Hindlimb muscle (tissue), 1 donor: ENCODE measurements at regions not wholly inside any gene's neighbourhood (a gene's known extent, or its start where the extent isn't known, plus 50 kb on each side); places are given as distances from the start of the nearest gene placed in this dataset.

Experiments
- DNase-seq: peaks from one replicate; pipeline ENCODE4 v3.0.0-alpha.2; 2013

GRCh38 chr16:8373676-8374431 is 216.5 kb downstream of the TMEM114 start:
- no peak for DNase-seq

DNA sequence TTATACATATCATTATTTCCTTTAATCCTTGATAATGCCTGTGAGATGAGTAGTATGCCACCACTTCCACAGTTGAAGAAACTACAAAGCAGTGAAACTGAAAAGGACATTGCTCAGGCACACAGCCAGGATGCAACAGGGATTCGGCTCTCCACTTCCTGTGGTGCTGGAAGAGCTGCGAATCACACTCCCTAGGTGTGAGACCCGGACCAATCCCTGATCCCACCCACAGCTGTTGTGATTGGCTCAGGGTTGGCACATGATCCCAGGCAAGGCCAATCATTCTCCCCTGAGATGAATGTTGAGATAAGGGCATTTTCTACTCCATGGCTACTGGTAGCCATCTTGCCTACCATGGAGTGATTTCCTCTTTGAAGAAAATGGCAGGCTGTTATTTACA is 218.2 kb downstream of the TMEM114 start:
- DNase-seq = no peak

DNA sequence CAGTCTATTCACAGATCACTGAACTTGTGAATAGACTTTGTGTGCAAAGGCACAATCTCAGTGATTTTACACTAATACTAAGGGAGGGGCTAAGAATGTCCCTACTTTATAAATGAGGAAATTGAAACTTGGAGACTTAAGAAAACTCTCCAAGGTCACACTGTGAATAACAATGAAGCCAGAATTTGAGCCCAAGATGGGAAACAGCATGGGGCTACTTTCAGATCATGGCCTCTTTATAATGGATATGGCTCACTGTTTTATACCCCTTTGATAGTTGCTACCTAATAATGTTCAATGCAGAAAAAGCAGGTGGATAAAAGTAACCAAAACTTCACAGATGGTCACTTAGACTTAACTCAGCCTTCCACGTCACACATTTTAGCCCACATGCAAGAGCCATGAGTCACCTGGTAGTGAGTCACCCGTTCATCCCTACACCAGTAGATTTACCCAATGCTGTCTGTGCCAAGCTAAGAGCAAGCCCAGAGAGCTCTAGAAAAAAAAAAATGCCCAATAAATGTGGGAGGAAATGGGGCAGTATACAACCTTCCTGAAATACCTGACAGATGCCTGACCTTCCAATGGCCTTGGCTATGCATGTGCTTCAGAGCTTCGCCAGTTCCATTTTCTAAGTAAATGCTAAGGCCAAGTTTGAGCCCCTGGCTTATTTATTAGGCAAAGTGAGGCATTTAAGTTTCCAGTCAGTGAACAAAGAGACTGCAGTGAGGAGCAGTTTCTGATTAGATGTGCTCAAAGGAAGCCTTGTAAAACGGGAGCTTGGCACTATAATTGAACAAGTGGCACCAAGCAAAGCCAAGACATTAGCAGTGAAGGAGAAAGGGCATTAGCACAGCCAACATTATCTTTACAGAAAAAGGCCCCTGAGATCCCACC is 219.7 kb downstream of the TMEM114 start:
- no peak for DNase-seq

DNA sequence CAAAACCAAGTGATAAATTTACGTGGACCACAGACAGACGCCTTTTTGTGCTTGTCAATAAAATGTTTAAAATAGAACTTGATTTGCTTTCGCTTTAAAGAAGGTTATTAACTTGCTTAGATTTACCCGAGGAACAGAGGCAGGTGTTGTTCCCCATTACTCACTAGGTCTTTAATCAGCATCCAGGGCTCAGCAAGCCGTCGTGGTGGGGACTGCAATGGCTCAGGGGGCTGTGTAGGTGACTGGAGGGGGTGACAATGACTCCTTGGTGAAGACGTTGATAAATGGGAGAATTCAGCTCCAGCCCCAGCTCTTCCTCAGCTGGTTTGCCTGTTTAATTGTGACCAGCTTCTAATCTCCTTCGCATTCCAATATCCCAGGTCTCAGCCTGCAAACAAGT is 231.4 kb downstream of the TMEM114 start:
- DNase-seq = no peak

DNA sequence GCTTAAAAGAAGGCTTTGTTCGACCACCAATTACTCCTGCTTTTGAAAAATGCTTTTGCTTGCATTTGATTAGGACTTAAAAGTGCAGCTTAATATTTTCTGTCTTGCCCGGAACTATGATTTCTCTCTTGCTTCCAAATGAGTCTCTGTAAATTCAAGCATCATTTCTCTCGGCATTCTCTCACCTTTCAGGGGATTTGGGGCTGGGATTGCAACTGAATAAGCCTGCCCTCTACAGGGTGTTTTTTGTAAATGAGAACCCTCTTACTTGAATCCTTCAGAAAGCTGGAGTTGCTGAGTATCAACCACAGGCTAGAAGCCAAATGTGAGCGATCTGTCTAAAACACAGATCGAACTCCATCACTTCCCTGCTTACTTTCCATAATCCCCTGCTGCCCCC is 234.6 kb downstream of the TMEM114 start:
- DNase-seq = no peak

DNA sequence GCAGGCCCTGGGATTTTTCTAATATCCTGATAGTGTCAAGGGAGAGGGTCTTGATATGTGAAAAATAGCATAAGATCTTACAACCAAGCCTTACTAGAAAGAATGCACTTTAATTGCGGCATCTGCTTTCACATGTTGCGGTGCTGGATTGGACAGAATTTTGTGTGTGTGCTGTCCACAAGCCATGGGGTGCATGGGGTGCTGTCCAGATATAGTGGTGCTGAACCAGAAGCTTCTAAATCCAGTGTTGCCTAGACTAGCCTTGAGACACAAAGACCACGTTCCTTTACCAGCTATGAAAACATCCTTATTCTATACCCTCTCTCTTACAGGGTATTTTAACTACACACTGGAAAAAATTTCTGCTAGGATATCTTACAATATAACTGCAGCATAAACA is 244.0 kb downstream of the TMEM114 start:
- DNase-seq = peak; percentile 30

DNA sequence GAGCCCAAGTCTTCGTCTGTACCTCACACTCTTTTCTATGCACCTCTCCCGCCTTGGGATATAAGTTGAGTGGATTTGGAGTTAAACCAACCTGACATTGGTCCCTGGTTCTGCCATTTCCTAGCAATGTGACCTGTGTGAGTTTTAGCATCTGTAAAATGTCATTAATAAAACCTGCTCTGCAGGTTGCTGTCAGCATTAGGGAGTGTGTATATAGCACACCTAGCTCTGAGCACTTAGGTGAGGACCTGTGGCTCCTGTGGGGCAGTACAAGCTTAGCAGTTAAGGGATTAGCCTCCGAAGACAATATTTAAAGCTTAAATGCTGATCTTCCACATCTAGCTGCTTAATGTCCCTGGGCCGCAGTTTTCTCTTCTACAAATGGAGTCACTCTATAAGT is 248.0 kb downstream of the TMEM114 start:
- no peak for DNase-seq

DNA sequence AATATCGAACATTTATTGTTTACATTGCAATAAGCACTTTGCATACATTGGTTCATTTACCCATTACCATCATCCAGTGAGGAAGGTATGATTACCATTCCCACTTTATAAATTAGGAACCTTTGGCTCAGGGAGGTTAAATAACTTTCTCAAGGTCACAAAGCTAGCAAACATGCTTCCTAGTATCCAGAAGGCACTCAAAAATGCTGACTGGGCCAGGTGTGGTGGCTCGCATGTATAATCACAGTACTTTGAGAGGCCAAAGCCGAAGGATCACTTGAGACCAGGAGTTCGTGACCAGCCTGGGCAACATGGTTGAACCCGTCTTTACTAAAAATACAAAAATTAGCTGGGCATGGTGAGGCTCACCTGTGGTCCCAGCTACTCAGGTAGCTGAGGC is 259.6 kb downstream of the TMEM114 start:
- DNase-seq = no peak

DNA sequence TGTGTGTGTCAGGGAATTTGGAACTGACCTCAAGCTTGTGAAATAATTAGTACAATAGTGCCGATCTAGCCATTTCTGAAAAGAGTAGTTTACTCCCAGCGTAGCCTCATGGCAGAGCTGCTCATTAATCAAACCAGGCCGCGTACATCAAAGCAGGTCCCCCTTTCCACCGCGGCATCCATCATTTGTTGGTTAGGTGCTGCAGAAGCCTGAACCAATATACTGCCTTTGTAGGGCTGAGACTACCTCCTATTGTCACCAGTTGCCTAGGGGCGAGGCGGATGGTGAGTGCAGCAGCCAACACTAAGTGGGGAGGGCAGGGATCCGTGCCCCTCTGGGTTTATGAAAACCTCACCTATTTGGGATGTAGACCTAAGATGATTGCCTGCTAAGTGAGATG is 264.1 kb downstream of the TMEM114 start:
- no peak for DNase-seq

DNA sequence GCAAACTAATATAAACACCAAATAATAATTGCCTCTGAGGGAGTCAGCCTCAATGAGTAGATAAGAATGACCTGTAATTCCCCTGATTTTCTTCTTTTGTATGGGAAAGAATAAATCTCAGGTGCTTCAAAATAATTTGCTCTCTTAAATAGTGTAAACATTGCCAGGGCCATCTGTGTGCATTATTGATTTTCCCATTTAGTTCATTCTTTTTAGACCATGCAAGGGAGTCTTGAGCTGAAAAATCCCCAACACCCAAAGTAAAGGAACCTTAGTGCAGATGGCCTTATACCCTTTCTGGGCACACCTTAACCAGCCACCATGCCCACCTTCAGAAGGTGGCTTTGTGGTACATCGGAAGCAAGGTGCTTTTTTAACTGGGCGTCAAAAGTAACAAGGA is 267.2 kb downstream of the TMEM114 start:
- DNase-seq = no peak

GRCh38 chr16:8320131-8320530 is 270.2 kb downstream of the TMEM114 start:
- no peak for DNase-seq

DNA sequence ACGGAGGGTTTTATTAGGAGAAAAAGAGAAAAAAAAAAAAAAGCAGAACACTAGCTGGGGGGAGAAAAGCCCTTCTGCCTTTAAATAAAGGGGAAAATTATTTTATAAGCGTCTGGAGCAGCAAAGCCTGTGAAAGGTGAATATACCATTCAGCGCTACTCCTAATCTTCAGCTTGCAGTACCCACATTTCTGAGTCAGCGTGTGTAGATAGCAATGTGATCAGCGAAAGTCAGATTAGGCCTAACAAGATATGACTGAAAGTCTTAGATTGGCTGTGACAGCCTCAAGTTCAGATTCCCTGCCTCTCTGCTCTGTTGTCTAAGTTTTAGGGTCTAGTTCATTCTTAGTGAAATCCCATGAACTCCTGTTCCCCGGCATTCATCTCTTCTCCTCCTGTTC is 279.5 kb downstream of the TMEM114 start:
- no peak for DNase-seq

DNA sequence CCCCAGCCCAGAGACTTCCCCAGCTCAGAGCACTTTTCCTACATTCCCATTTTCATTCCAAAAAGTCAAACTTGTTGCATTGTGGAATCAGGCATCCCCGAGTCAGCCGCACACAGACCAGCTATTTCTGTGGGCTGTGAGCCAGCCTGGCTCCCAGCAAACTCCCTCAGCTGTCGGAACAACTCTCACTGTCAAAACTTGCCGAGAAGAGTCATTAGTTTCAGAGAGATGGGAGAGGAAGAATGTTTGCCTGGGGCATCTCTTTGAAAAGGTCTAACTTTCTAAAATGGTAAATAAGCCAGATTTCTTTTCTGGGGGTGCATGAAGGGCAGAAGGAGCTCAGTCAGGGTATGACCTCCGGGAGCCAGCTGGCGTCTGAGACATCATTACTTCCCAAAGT is 280.0 kb downstream of the TMEM114 start:
- peak; percentile 34 for DNase-seq

GRCh38 chr16:8305201-8305600 is 285.1 kb downstream of the TMEM114 start:
- DNase-seq = no peak

- no peak for DNase-seq
Observed at GRCh38 chr16:8299635-8300034, 290.7 kb downstream of the TMEM114 start.

- no peak for DNase-seq
Observed at GRCh38 chr16:8295513-8296237, 294.6 kb downstream of the TMEM114 start.

DNA sequence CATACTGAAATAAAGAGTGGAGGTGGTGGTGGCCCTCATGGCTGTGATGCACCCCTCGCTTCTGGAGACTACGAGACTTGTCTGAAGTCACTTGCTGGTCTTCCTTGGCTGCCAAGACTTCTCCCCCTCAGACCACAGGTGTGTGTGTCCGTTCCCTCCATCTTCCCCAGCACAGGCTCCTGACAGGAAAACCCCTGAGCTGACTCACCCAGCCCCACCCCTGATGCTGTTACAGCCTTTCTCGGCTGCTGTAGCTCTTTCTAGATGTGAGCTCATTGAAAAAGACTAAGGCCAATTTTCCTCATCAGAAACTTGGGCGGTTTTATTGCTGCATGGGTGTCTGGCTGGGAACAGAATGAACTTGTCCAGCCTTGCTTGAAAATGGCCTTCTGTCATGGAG is 296.9 kb downstream of the TMEM114 start:
- DNase-seq = no peak

DNA sequence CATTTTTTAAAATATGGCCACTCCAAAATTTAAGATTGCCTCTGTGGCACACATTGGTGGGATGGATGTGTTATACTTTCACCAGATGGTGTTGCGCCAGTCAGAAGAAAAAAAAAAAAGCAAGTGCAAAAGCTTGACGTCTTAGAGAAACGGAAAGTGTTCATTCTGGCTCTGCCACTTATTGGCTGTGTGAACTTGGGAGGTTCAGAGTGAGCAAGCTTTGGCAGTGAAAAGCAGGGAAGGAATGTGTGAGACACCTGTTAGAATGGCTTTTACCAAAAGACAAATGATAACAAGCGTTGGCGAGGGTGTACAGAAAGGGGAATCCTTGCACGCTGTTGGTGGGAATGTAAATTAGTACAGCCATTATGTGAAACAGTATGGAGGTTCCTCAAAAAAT is 298.0 kb downstream of the TMEM114 start:
- no peak for DNase-seq

DNA sequence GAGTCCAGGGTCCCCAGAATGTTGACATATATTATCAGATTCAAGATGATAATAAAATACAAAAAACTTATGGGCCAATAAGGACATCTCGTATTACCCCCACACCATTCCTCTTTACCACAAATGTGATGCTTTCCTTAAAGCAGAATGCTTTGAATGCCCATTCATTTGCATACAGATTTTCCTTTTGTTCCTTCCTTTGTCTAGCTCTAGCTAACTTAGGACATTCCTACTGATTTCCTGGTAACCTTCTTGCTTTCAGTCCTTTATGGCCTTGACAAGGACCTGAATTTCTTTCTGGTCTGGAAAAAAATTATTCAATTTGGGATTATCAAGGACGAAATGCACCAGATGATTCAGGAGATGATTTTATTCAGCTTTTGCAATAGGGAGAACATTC is 304.0 kb downstream of the TMEM114 start:
- DNase-seq = no peak

- DNase-seq = peak; percentile 47
Observed at GRCh38 chr16:8283195-8283594, 307.1 kb downstream of the TMEM114 start.

- no peak for DNase-seq
Observed at GRCh38 chr16:8278031-8278580, 312.2 kb downstream of the TMEM114 start.

DNA sequence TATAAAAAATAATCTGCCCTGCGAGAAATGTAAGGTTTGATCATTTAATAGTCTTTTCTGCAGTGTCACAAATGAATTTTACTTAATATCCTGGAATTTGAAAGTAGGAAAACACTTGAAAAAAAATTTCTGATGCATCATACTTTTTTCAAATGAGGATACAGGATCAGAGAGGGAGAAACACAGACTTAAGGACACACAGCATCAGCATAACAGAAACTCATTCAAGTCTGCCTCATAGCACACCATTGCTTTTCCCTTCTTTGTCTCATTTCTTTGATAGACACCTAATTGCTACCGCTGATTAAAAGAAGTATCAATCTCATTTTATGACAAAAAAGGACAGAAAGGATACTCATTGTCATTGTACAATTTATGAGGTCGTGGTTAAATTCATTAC is 319.0 kb downstream of the TMEM114 start:
- no peak for DNase-seq

- DNase-seq = no peak
Observed at GRCh38 chr16:8262299-8262698, 328.0 kb downstream of the TMEM114 start.
